ENCODE measurements at regions not wholly inside any gene's neighbourhood (a gene's known extent, or its start where the extent isn't known, plus 50 kb on each side); places are given as distances from the start of the nearest gene placed in this dataset.

DNA sequence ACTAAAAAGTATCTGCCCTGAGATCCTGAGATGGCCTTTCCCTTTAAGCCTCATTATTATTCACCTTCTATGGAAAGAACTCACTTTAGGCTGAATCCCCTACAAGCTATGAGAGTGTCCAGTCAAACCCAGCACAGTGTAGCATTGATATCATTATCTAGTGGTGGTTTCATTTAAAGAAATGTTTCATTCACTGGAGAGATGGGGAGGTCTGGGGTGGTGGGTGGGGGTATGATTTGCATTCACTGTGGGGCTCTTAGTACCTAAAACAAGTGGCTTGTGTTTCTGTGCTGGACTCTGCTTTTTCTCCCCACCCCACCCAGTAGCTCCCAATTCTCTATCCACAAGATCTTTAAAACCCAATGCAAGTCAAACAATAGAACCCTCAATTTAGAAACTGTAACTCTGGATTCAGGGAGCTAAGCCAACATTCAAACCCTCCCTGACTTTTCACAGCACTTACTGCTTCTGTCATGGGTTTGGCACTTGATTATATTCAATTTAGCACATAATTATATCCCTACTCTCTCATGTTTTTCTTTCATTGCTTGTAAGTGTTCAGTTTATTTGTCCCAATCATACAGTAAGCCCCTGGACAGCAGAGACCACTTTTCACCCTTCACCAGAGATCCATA lies 310.5 kb upstream of the THBS1 start:
- Histone ChIP-seq H3K4me2 (ENCODE audit: low read length) (no peak overlapping the region), H3K36me3 (ENCODE audit: control insufficient read depth, low read length) (no peaks in the 10 kb centered on the region), H3K27me3 (ENCODE audit: control insufficient read depth, low read length) (no peaks in the 10 kb centered on the region), H3F3A (ENCODE audit: control insufficient read depth, insufficient read depth) (no peaks in the 10 kb centered on the region), H3K79me2 (ENCODE audit: control insufficient read depth, low read length) (no peaks in the 10 kb centered on the region), H3K9me2 (replicated peaks; ENCODE audit: control insufficient read depth, low read length) (no peaks in the 10 kb centered on the region), H3K27ac (ENCODE audit: low read depth, low read length) (no peak overlapping the region), H3K4me3 (ENCODE audit: low read length) (no peak overlapping the region), H3K4me1 (ENCODE audit: control insufficient read depth, low read length) (no peaks in the 10 kb centered on the region), H3K9me3 (ENCODE audit: control insufficient read depth, insufficient read depth, low read length) (no peaks in the 10 kb centered on the region), H4K20me1 (ENCODE audit: control insufficient read depth, insufficient read depth, low read depth, low read length) (no peaks in the 10 kb centered on the region)
- TF ChIP-seq, protein P1, sequence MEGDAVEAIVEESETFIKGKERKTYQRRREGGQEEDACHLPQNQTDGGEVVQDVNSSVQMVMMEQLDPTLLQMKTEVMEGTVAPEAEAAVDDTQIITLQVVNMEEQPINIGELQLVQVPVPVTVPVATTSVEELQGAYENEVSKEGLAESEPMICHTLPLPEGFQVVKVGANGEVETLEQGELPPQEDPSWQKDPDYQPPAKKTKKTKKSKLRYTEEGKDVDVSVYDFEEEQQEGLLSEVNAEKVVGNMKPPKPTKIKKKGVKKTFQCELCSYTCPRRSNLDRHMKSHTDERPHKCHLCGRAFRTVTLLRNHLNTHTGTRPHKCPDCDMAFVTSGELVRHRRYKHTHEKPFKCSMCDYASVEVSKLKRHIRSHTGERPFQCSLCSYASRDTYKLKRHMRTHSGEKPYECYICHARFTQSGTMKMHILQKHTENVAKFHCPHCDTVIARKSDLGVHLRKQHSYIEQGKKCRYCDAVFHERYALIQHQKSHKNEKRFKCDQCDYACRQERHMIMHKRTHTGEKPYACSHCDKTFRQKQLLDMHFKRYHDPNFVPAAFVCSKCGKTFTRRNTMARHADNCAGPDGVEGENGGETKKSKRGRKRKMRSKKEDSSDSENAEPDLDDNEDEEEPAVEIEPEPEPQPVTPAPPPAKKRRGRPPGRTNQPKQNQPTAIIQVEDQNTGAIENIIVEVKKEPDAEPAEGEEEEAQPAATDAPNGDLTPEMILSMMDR (IDR thresholded peaks at IDR 0.05; ENCODE audit: low read depth, low read length, poor library complexity, severe bottlenecking): no peak
- TF ChIP-seq EZH2phosphoT487 (IDR thresholded peaks at IDR 0.05; ENCODE audit: borderline replicate concordance, low read length): no peak

DNA sequence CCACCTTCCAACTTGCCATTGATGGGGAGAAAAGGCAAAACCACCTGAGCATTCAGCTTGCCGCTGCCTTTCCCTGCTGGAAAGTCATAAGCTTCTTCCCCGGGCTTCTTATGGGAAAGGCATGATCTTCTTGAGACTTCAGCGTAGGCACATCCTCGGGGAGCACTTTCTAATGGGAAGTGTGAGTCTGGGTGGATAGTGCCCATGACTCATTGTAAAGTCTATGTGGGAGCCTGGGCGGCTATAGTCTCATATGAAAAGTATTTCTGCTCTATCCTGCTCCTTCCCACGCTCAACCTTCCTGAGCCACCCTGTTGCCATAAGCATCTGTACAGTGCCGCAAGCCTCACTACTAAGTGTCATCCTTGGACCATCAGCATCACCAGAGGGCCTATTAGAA lies 309.9 kb upstream of the THBS1 start:
- H3K4me3 ChIP-seq (ENCODE audit: low read length): no peak overlapping the region
- no peak overlapping the region for H3K27ac ChIP-seq (ENCODE audit: low read depth, low read length)
- no peaks in the 10 kb centered on the region for H3K4me1 ChIP-seq (ENCODE audit: control insufficient read depth, low read length)
- H3K36me3 ChIP-seq (ENCODE audit: control insufficient read depth, low read length): no peaks in the 10 kb centered on the region
- H3K9me2 ChIP-seq (replicated peaks; ENCODE audit: control insufficient read depth, low read length): no peaks in the 10 kb centered on the region
- H3F3A ChIP-seq (ENCODE audit: control insufficient read depth, insufficient read depth): no peaks in the 10 kb centered on the region
- no peaks in the 10 kb centered on the region for H3K27me3 ChIP-seq (ENCODE audit: control insufficient read depth, low read length)
- no peaks in the 10 kb centered on the region for H3K9me3 ChIP-seq (ENCODE audit: control insufficient read depth, insufficient read depth, low read length)
- no peak overlapping the region for H3K4me2 ChIP-seq (ENCODE audit: low read length)
- TF ChIP-seq, protein P1 (IDR thresholded peaks at IDR 0.05; ENCODE audit: low read depth, low read length, poor library complexity, severe bottlenecking): no peak
- TF ChIP-seq EZH2phosphoT487 (IDR thresholded peaks at IDR 0.05; ENCODE audit: borderline replicate concordance, low read length): no peak
- no peaks in the 10 kb centered on the region for H4K20me1 ChIP-seq (ENCODE audit: control insufficient read depth, insufficient read depth, low read depth, low read length)
- no peaks in the 10 kb centered on the region for H3K79me2 ChIP-seq (ENCODE audit: control insufficient read depth, low read length)

DNA sequence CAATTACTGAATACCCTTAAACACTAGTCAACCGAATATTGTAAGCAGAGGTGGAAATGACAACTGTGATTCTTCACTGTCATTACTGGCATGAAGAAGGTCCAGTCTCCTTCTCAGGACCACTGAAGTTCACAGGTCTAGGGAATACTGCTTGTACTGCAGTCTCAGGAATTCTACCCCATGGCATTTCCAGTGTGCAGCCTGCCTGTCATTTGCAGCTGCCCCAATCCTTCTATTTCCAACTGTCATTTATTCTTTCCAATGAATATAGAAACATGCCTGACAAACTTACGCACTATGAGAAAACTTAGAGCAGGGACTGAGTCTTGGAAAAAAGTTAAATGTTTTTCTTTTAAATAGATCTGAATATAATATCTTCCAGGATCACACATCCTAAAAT lies 308.0 kb upstream of the THBS1 start:
- no peaks in the 10 kb centered on the region for H3K79me2 ChIP-seq (ENCODE audit: control insufficient read depth, low read length)
- H3K27ac ChIP-seq (ENCODE audit: low read depth, low read length): no peak overlapping the region
- H3K9me3 ChIP-seq (ENCODE audit: control insufficient read depth, insufficient read depth, low read length): no peaks in the 10 kb centered on the region
- no peaks in the 10 kb centered on the region for H3K27me3 ChIP-seq (ENCODE audit: control insufficient read depth, low read length)
- no peaks in the 10 kb centered on the region for H4K20me1 ChIP-seq (ENCODE audit: control insufficient read depth, insufficient read depth, low read depth, low read length)
- no peak for TF ChIP-seq EZH2phosphoT487 (IDR thresholded peaks at IDR 0.05; ENCODE audit: borderline replicate concordance, low read length)
- TF ChIP-seq, protein P1 (IDR thresholded peaks at IDR 0.05; ENCODE audit: low read depth, low read length, poor library complexity, severe bottlenecking): no peak
- H3K4me3 ChIP-seq (ENCODE audit: low read length): no peak overlapping the region
- H3K4me2 ChIP-seq (ENCODE audit: low read length): no peak overlapping the region
- H3K4me1 ChIP-seq (ENCODE audit: control insufficient read depth, low read length): no peaks in the 10 kb centered on the region
- H3K9me2 ChIP-seq (replicated peaks; ENCODE audit: control insufficient read depth, low read length): no peaks in the 10 kb centered on the region
- H3K36me3 ChIP-seq (ENCODE audit: control insufficient read depth, low read length): no peaks in the 10 kb centered on the region
- H3F3A ChIP-seq (ENCODE audit: control insufficient read depth, insufficient read depth): no peaks in the 10 kb centered on the region
